ENCODE measurements at regions not wholly inside any gene's neighbourhood (a gene's known extent, or its start where the extent isn't known, plus 50 kb on each side); places are given as distances from the start of the nearest gene placed in this dataset.

GRCh38 chr2:18927525-18928232 lies 338.3 kb upstream of the NT5C1B start:
- H2AK9ac ChIP-seq (replicated peaks; ENCODE audit: low read depth, low read length, poor library complexity), result no peak overlapping the region
- CTCF ChIA-PET, result no interaction called here
- WGBS, 2 experiments (ENCODE audit: extremely low coverage in 2 of 2, insufficient read length in 1 of 2), result no CpG with 5 or more reads among the region's 3 CpGs

More at GRCh38 chr2:18927525-18928232, 338.3 kb upstream of the NT5C1B start:
- Histone ChIP-seq H3K27ac (ENCODE audit: insufficient read depth, low read length) (no peak overlapping the region), H3K4me3 (ENCODE audit: insufficient read depth, low read depth, low read length) (no peak overlapping the region), H3K79me1 (ENCODE audit: low read depth in 1 of 2, low read length in 2 of 2) (no peaks in the 10 kb centered on the region), H3K4me2 (ENCODE audit: low read depth, low read length) (no peak overlapping the region), H2BK120ac (ENCODE audit: low read depth, low read length) (peak overlapping the region; percentile 99), H3K9me3 (ENCODE audit: control insufficient read depth, insufficient read depth, low read length) (peaks cover 2% of the 10 kb centered on the region), H3K36me3 (ENCODE audit: control insufficient read depth, insufficient read depth, low read length) (no peaks in the 10 kb centered on the region), H4K91ac (ENCODE audit: insufficient read depth, low read depth, low read length) (no peak overlapping the region), H4K5ac (ENCODE audit: low read depth, low read length) (peak overlapping the region; percentile 79), H3K14ac (replicated peaks; ENCODE audit: low read depth, low read length) (no peak overlapping the region), H2BK5ac (ENCODE audit: low read depth, low read length, poor library complexity, severe bottlenecking) (no peak overlapping the region), H2BK15ac (ENCODE audit: low read depth, low read length) (peak overlapping the region; percentile 66; the same call in 2 of the 3 replicates), H3K23ac (ENCODE audit: low read depth, low read length) (no peak overlapping the region), H2AK5ac (ENCODE audit: low read depth, low read length) (peak overlapping the region; percentile 58; the same call in 1 of the 2 replicates), H4K8ac (ENCODE audit: low read depth in 2 of 2, low read length in 2 of 2) (no peak overlapping the region), H2BK20ac (ENCODE audit: low read depth, low read length) (peak overlapping the region; percentile 63; the same call in 1 of the 2 replicates), H3K4ac (ENCODE audit: low read depth, low read length) (no peak overlapping the region), H3K27me3 (ENCODE audit: control insufficient read depth, insufficient read depth, low read length) (no peaks in the 10 kb centered on the region), H2AFZ (replicated peaks; ENCODE audit: low read length, poor library complexity) (no peak overlapping the region), H3K56ac (ENCODE audit: extremely low read depth, insufficient read depth, low read length) (no peak overlapping the region), H4K20me1 (ENCODE audit: insufficient read depth, low read length) (no peaks in the 10 kb centered on the region), H3K9ac (ENCODE audit: low read depth, low read length) (no peak overlapping the region), H3K4me1 (ENCODE audit: control insufficient read depth, insufficient read depth, low read length) (peaks cover 14% of the 10 kb centered on the region), H3K18ac (ENCODE audit: low read depth, low read length) (peak overlapping the region; percentile 83), H3K9me1 (ENCODE audit: insufficient read depth, low read length) (peaks cover 15% of the 10 kb centered on the region)
- no peak for TF ChIP-seq CHD1 (IDR thresholded peaks at IDR 0.05; ENCODE audit: low read depth, low read length)
- POLR2A ChIA-PET (ENCODE audit: unreplicated experiment), result no interaction called here
- in situ Hi-C loops (cut with MboI; ENCODE audit: low sequenced_read_pairs) (no loop called here), intact Hi-C loops (cut with micrococcal nuclease) (loop anchor here (10.0 kb wide), 2 partner anchors 173 to 403 kb away; no protein-coding TSS in a partner anchor), dilution Hi-C loops (cut with HindIII; ENCODE audit: low sequenced_read_pairs, unreplicated experiment) (no loop called here)
- no peak for DNase-seq
- ATAC-seq (ENCODE audit: low read depth), result no peak
- BruUV-seq (replicated peaks), result no TSS peak

Data from IMR-90 (cell line).